ENCODE measurements at regions not wholly inside any gene's neighbourhood (a gene's known extent, or its start where the extent isn't known, plus 50 kb on each side); places are given as distances from the start of the nearest gene placed in this dataset.

GRCh38 chr12:40583743-40584142 lies 108.5 kb upstream of the CNTN1 start:
- no peak for TF ChIP-seq POLR2A (IDR thresholded peaks at IDR 0.05; ENCODE audit: low read depth, low read length)
- TF ChIP-seq POLR2AphosphoS5 (IDR thresholded peaks at IDR 0.05; ENCODE audit: low read depth, low read length) = no peak
- TF ChIP-seq TAF1 (IDR thresholded peaks at IDR 0.05; ENCODE audit: borderline replicate concordance, low read depth, low read length) = no peak
